HG02870 (cell line): ENCODE measurements at regions not wholly inside any gene's neighbourhood (a gene's known extent, or its start where the extent isn't known, plus 50 kb on each side); places are given as distances from the start of the nearest gene placed in this dataset.

ENCODE experiments used
- ATAC-seq: cut with Tn5 transposase; IDR thresholded peaks from one replicate; pipeline ENCODE4 v1.9.1; 2021; ENCODE audit warnings: mild to moderate bottlenecking, moderate library complexity; ENCODE audit not compliant: unreplicated experiment

GRCh38 chr1:173420330-173420806 is 56.8 kb upstream of the PRDX6 start:
- no peak for ATAC-seq

- ATAC-seq = no peak
Measured at GRCh38 chr1:173421286-173421685, 55.8 kb upstream of the PRDX6 start.

GRCh38 chr1:173421789-173422188 is 55.3 kb upstream of the PRDX6 start:
- ATAC-seq = no peak

- no peak for ATAC-seq
Measured at GRCh38 chr1:173422456-173422976, 54.6 kb upstream of the PRDX6 start.

DNA sequence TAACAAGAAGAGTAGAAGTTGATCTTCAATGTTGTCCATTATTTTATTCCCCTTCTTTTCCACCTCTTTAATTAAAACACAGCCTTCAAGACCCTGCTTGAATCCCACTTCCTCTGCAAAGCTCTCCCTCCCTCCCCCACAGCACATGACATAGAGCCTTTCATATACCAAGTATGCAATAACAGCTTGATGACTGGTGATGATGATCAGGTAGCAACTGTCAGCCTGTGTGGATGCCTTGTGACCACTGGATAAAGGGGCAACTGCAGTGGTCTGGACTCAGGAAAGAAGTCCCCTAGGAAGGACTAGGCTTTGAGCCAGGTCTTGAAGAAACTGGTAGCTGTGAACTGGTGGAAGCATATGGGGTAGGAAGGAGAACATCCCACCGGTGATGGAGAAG is 53.8 kb upstream of the PRDX6 start:
- no peak for ATAC-seq

DNA sequence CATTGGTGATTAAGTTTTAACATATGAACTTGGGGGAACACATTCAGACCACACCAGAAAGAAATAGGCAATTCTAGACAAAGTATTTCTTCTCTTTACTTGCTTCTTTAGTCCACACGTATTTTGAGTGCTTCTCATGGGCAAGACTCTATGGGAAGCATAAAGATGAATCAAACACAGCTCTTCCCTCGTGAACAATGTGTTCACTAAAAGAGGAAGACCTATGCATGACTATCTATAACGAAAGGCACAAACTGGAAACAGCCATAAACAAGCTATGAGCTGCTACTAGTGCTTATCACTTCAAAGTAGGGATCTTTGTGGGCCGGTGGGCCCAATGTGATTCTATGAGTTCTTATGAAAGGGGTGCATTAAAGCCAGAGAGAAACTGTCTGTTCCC is 53.0 kb upstream of the PRDX6 start:
- no peak for ATAC-seq

DNA sequence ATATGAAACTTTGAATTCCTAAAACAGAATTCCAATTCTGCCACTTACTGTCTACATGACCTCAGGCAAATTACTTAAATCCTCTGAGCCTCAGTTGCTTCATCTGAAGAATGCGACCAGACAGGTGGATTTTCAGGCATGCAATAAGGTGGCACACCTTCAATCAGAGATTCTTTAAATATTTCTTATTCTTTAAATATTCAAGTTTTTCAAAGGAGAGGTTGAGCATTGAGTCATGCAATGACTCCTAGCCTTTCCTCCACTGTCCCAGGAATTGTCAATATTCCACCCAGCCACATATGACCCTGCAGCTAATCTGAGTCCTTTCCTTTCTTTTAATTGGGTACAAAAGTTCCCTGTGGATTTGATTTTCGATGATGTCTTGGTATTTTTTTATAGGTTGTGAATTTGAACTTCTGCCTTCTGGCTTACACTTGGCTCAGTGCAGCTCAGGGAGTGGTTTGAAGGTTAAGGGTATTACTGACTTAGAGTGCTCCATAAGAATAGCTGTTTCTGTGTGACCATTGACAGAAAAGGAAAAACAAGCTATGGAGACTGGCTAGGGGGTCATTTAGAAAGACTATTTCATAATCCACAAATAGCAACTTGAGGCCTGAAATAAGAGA is 52.2 kb upstream of the PRDX6 start:
- no peak for ATAC-seq

- no peak for ATAC-seq
Measured at GRCh38 chr1:173426057-173426456, 51.1 kb upstream of the PRDX6 start.

DNA sequence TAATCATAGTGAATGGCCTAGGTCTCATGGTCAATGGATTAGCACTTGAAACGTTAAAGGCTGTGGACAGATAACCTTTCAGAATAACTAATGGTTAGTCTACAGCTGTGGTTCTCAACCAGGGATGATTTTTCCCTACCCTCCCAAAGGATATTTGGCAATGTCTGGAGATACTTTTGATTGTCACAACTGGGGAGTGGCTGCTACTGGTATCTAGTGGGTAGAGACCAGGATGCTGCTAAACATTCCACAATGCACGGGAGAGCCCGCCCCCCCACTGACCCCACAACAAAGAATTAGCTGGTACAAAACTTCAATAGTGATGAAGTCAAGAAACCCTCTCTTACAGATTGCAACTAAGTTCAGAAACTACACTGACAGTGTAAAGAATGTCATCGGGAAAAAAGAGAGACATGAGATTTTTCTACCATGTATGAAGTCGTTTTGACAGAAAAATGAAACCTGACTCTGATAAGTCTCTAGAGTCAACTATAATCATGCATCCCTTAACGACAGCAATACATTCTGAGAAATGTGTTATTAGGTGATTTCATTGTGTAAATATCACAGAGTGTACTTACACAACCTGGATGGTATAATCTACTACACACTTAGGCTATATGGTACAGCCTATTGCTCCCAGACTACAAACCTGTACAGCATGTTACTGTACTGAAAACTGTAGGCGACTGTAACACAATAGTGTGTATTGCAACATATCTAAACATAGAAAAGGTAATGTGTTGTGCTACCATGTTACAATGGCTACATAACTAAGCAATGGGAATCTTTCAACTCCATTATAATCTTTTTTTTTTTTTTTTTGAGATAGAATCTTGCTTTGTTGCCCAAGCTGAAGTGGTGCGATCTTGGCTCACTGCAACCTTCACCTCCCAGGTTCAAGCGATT is 49.7 kb upstream of the PRDX6 start:
- no peak for ATAC-seq
